Activated T-helper 1 cell treated with anti-CD3 and anti-CD28 coated beads, Interleukin-12 subunit alpha, Interleukin-12 subunit beta, Interleukin-2, Interleukin-4 antibody, amounts not matched to agents 30 ng/mL and 10 ng/mL and 1 ng/mL, durations not matched to agents 14 hours and 24 hours and 36 hours (primary cell): ENCODE measurements at regions not wholly inside any gene's neighbourhood (a gene's known extent, or its start where the extent isn't known, plus 50 kb on each side); places are given as distances from the start of the nearest gene placed in this dataset.

ENCODE experiments used
- DNase-seq: peaks from one replicate; pipeline ENCODE4 v3.0.0; 2021; ENCODE audit warnings: low spot score
- H3K27ac Mint-ChIP-seq: one replicate; pipeline ENCODE4 v1.8.0; 2021; ENCODE audit warnings: mild to moderate bottlenecking, mixed read lengths
- H3K27me3 Mint-ChIP-seq: one replicate; pipeline ENCODE4 v1.8.0; 2022; ENCODE audit warnings: mild to moderate bottlenecking, moderate library complexity, mixed read lengths; ENCODE audit not compliant: insufficient read depth
- H3K36me3 Mint-ChIP-seq: one replicate; pipeline ENCODE4 v1.8.0; 2021; ENCODE audit warnings: low read depth, mixed read lengths
- H3K4me1 Mint-ChIP-seq: one replicate; pipeline ENCODE4 v1.8.0; 2021; ENCODE audit warnings: low read depth, mixed read lengths
- H3K4me3 Mint-ChIP-seq: one replicate; pipeline ENCODE4 v1.8.0; 2021; ENCODE audit warnings: mild to moderate bottlenecking, moderate library complexity, mixed read lengths
- H3K9me3 Mint-ChIP-seq: one replicate; pipeline ENCODE4 v1.8.0; 2021; ENCODE audit warnings: mixed read lengths
- intact Hi-C: fragments of 100-400 bp; cut with micrococcal nuclease; formaldehyde crosslinking; loops from one replicate; pipeline ENCODE4 v1.15.1; 2024

- Mint-ChIP-seq H3K27me3 (peaks cover 2% of the 10 kb centered on the region), H3K36me3 (no peaks in the 10 kb centered on the region), H3K4me3 (no peak overlapping the region), H3K9me3 (no peaks in the 10 kb centered on the region), H3K4me1 (no peaks in the 10 kb centered on the region), H3K27ac (no peak overlapping the region)
- intact Hi-C loops = no loop called here
- no peak for DNase-seq
Measured at GRCh38 chr18:2407961-2408360, 163.3 kb downstream of the METTL4 start.

- H3K27me3 Mint-ChIP-seq = peaks cover 5% of the 10 kb centered on the region
- DNase-seq = no peak
- H3K4me1 Mint-ChIP-seq = no peaks in the 10 kb centered on the region
- no peaks in the 10 kb centered on the region for H3K36me3 Mint-ChIP-seq
- H3K27ac Mint-ChIP-seq = no peak overlapping the region
- H3K4me3 Mint-ChIP-seq = no peak overlapping the region
- intact Hi-C loops = no loop called here
- no peaks in the 10 kb centered on the region for H3K9me3 Mint-ChIP-seq
Measured at GRCh38 chr18:2409906-2410305, 161.4 kb downstream of the METTL4 start.

GRCh38 chr18:2410688-2411087, 160.6 kb downstream of the METTL4 start:
- H3K36me3 Mint-ChIP-seq = no peaks in the 10 kb centered on the region
- H3K9me3 Mint-ChIP-seq = no peaks in the 10 kb centered on the region
- DNase-seq = no peak
- intact Hi-C loops = no loop called here
- no peak overlapping the region for H3K27ac Mint-ChIP-seq
- H3K4me3 Mint-ChIP-seq = no peak overlapping the region
- peaks cover 5% of the 10 kb centered on the region for H3K27me3 Mint-ChIP-seq
- H3K4me1 Mint-ChIP-seq = no peaks in the 10 kb centered on the region

- H3K4me1 Mint-ChIP-seq = no peaks in the 10 kb centered on the region
- no peaks in the 10 kb centered on the region for H3K9me3 Mint-ChIP-seq
- peaks cover 5% of the 10 kb centered on the region for H3K27me3 Mint-ChIP-seq
- H3K36me3 Mint-ChIP-seq = no peaks in the 10 kb centered on the region
- intact Hi-C loops = no loop called here
- no peak for DNase-seq
- no peak overlapping the region for H3K4me3 Mint-ChIP-seq
- H3K27ac Mint-ChIP-seq = no peak overlapping the region
Measured at GRCh38 chr18:2411381-2411960, 159.8 kb downstream of the METTL4 start.

GRCh38 chr18:2412281-2412680, 159.0 kb downstream of the METTL4 start:
- no peaks in the 10 kb centered on the region for H3K36me3 Mint-ChIP-seq
- no peaks in the 10 kb centered on the region for H3K9me3 Mint-ChIP-seq
- peaks cover 5% of the 10 kb centered on the region for H3K27me3 Mint-ChIP-seq
- H3K4me3 Mint-ChIP-seq = no peak overlapping the region
- H3K4me1 Mint-ChIP-seq = no peaks in the 10 kb centered on the region
- DNase-seq = no peak
- no peak overlapping the region for H3K27ac Mint-ChIP-seq
- intact Hi-C loops = no loop called here

- DNase-seq = no peak
- Mint-ChIP-seq H3K27me3 (peaks cover 5% of the 10 kb centered on the region), H3K4me3 (no peak overlapping the region), H3K4me1 (no peaks in the 10 kb centered on the region), H3K27ac (no peak overlapping the region), H3K36me3 (no peaks in the 10 kb centered on the region), H3K9me3 (no peaks in the 10 kb centered on the region)
- intact Hi-C loops = no loop called here
Measured at GRCh38 chr18:2412996-2413751, 158.1 kb downstream of the METTL4 start.

GRCh38 chr18:2414235-2414634, 157.1 kb downstream of the METTL4 start:
- Mint-ChIP-seq H3K36me3 (no peaks in the 10 kb centered on the region), H3K4me3 (no peak overlapping the region), H3K27me3 (peaks cover 5% of the 10 kb centered on the region), H3K27ac (no peak overlapping the region), H3K9me3 (no peaks in the 10 kb centered on the region), H3K4me1 (no peaks in the 10 kb centered on the region)
- intact Hi-C loops = no loop called here
- DNase-seq = no peak

GRCh38 chr18:2415656-2416055, 155.6 kb downstream of the METTL4 start:
- Mint-ChIP-seq H3K36me3 (no peaks in the 10 kb centered on the region), H3K9me3 (no peaks in the 10 kb centered on the region), H3K27me3 (peaks cover 5% of the 10 kb centered on the region), H3K27ac (no peak overlapping the region), H3K4me1 (no peaks in the 10 kb centered on the region), H3K4me3 (no peak overlapping the region)
- intact Hi-C loops = no loop called here
- DNase-seq = no peak

GRCh38 chr18:2417861-2418610, 153.3 kb downstream of the METTL4 start:
- DNase-seq = no peak
- H3K27ac Mint-ChIP-seq = no peak overlapping the region
- H3K4me1 Mint-ChIP-seq = no peaks in the 10 kb centered on the region
- intact Hi-C loops = no loop called here
- H3K4me3 Mint-ChIP-seq = no peak overlapping the region
- H3K9me3 Mint-ChIP-seq = no peaks in the 10 kb centered on the region
- H3K27me3 Mint-ChIP-seq = peaks cover 3% of the 10 kb centered on the region
- H3K36me3 Mint-ChIP-seq = no peaks in the 10 kb centered on the region

GRCh38 chr18:2420367-2420766, 150.9 kb downstream of the METTL4 start:
- H3K9me3 Mint-ChIP-seq = no peaks in the 10 kb centered on the region
- intact Hi-C loops = no loop called here
- peaks cover 2% of the 10 kb centered on the region for H3K27me3 Mint-ChIP-seq
- H3K4me3 Mint-ChIP-seq = no peak overlapping the region
- no peak for DNase-seq
- no peaks in the 10 kb centered on the region for H3K36me3 Mint-ChIP-seq
- H3K4me1 Mint-ChIP-seq = no peaks in the 10 kb centered on the region
- H3K27ac Mint-ChIP-seq = no peak overlapping the region

- H3K4me1 Mint-ChIP-seq = no peaks in the 10 kb centered on the region
- no peak overlapping the region for H3K4me3 Mint-ChIP-seq
- peaks cover 2% of the 10 kb centered on the region for H3K27me3 Mint-ChIP-seq
- H3K27ac Mint-ChIP-seq = no peak overlapping the region
- intact Hi-C loops = no loop called here
- no peaks in the 10 kb centered on the region for H3K36me3 Mint-ChIP-seq
- DNase-seq = no peak
- H3K9me3 Mint-ChIP-seq = no peaks in the 10 kb centered on the region
Measured at GRCh38 chr18:2423761-2424160, 147.5 kb downstream of the METTL4 start.

GRCh38 chr18:2424420-2424819, 146.9 kb downstream of the METTL4 start:
- peaks cover 2% of the 10 kb centered on the region for H3K27me3 Mint-ChIP-seq
- intact Hi-C loops = no loop called here
- no peak for DNase-seq
- no peaks in the 10 kb centered on the region for H3K4me1 Mint-ChIP-seq
- H3K27ac Mint-ChIP-seq = no peak overlapping the region
- no peaks in the 10 kb centered on the region for H3K36me3 Mint-ChIP-seq
- no peaks in the 10 kb centered on the region for H3K9me3 Mint-ChIP-seq
- no peak overlapping the region for H3K4me3 Mint-ChIP-seq
